HG03521 (cell line): ENCODE measurements at regions not wholly inside any gene's neighbourhood (a gene's known extent, or its start where the extent isn't known, plus 50 kb on each side); places are given as distances from the start of the nearest gene placed in this dataset.

Experiments
- ATAC-seq: cut with Tn5 transposase; IDR thresholded peaks from one replicate; pipeline ENCODE4 v1.9.1; 2021; ENCODE audit warnings: mild to moderate bottlenecking, moderate library complexity; ENCODE audit not compliant: unreplicated experiment

- no peak for ATAC-seq
Observed at GRCh38 chr17:55668312-55668920, 54.2 kb downstream of the TMEM100 start.

DNA sequence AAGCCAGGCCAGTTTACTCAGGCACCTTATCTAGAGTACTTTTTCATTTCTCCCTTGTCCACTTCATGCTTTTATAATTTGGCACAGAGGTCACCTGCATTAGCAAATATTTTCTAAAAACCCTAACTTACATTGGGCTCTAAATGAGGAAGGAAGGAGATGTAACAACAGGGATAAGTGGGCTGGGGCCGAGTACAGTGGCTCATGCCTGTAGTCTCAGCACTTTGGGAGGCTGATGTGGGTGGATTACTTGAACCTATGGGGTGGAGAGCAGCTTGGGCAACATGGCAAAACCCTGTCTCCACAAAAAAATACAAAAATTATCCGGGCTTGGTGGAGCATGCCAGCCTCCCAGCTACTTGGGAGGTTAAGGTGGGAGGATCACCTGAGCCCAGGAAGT lies 55.9 kb downstream of the TMEM100 start:
- ATAC-seq: no peak

GRCh38 chr17:55664287-55664686 lies 58.4 kb downstream of the TMEM100 start:
- ATAC-seq: peak; percentile 75

- no peak for ATAC-seq
Observed at GRCh38 chr17:55663400-55663799, 59.3 kb downstream of the TMEM100 start.

- no peak for ATAC-seq
Observed at GRCh38 chr17:55661963-55662834, 60.5 kb downstream of the TMEM100 start.

- ATAC-seq: no peak
Observed at GRCh38 chr17:55661256-55661758, 61.4 kb downstream of the TMEM100 start.

- no peak for ATAC-seq
Observed at GRCh38 chr17:55660178-55660886, 62.3 kb downstream of the TMEM100 start.

GRCh38 chr17:55659661-55660060 lies 63.0 kb downstream of the TMEM100 start:
- ATAC-seq: no peak

GRCh38 chr17:55655777-55656176 lies 66.9 kb downstream of the TMEM100 start:
- no peak for ATAC-seq

GRCh38 chr17:55654821-55655220 lies 67.8 kb downstream of the TMEM100 start:
- ATAC-seq: no peak

DNA sequence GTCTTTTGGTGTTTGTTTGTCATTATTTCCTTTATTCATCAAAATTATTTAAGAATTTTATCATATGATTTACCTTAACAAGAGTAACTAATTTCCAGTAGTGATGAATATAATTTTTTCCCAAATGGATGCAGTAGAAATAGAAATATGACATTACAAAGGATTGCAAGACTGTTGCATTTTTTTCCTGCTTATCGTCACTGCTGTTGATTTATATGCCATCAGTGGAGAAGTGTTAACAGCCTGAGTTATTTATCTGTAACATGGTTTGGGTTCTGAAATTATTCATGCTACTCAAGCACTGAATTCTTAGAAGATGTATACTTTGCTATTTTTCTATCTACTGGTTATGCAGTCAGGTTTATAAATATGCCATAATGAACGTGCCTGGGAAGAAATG lies 68.6 kb downstream of the TMEM100 start:
- ATAC-seq: no peak

GRCh38 chr17:55652825-55653224 lies 69.8 kb downstream of the TMEM100 start:
- ATAC-seq: no peak

DNA sequence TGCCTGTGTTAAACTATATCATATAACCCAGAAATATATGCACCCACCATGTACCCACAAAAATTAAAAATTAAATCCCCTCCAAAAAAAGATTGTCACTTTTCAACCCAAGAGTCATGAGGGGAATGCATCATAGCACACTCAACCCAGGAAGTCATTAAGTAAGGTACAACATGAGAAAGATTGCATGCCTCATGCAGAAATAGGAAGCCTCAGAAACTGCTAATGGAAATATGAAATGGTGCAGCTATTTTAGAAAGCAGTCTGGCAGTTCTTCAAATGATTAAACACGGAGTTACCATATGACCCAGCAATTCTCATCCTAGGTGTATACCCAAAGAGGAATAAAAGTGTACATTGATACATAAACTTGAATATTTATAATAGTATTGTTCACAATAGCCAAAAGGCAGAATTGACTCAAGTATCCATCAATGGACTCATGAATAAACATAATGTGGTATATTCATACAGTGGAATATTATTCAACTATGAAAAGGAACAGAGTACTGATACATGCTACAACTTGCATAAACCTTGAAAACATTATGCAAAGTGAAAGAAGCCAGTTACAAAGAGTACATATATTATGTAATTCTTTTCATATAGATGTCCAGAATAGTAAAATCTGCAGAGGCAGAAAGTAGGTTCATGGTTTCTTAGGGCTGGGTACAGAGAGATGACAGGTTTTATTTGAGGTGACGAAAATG lies 70.4 kb downstream of the TMEM100 start:
- ATAC-seq: no peak

- no peak for ATAC-seq
Observed at GRCh38 chr17:55649957-55650597, 72.6 kb downstream of the TMEM100 start.

GRCh38 chr17:55648086-55648485 lies 74.6 kb downstream of the TMEM100 start:
- no peak for ATAC-seq

GRCh38 chr17:55645361-55645760 lies 77.3 kb downstream of the TMEM100 start:
- ATAC-seq: no peak

- ATAC-seq: no peak
Observed at GRCh38 chr17:55644346-55644745, 78.3 kb downstream of the TMEM100 start.

- ATAC-seq: no peak
Observed at GRCh38 chr17:55642741-55643140, 79.9 kb downstream of the TMEM100 start.

- ATAC-seq: peak; percentile 62
Observed at GRCh38 chr17:55641676-55642081, 81.0 kb downstream of the TMEM100 start.

DNA sequence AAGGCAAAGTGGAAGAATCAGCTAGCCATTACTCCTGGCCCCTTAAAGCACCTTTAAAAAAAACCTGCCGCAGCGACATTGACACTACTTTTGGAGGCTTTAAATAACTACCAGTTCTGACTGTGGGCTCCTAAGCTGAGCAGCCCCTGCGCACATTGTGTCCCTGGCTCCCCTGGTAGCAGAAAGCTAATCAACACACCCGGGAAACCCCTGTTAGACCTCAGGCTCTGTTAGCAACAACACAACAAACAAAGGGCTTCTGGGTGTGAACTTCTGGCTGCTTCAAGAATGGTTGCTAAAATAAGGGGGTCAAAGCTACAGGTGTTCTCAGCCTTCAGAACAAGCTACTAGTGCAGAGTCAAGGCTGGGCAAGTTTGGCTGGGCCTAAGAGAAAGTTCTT lies 83.6 kb downstream of the TMEM100 start:
- no peak for ATAC-seq
